HFFc6 (cell line): ENCODE measurements at regions not wholly inside any gene's neighbourhood (a gene's known extent, or its start where the extent isn't known, plus 50 kb on each side); places are given as distances from the start of the nearest gene placed in this dataset.
"Not testable (repeated sequence)": the region's sequence is repeated elsewhere in the genome, so short reads cannot be mapped to it uniquely, and the experiment has no call there.

Experiments used
- DNase-seq: peaks from one replicate; pipeline ENCODE4 v3.0.0-alpha.2; 2018
- H3K27ac Mint-ChIP-seq: 2 replicates; pipeline ENCODE4 v1.8.0; 2020; ENCODE audit warnings: mild to moderate bottlenecking, mixed read lengths
- H3K27me3 Mint-ChIP-seq: 2 replicates; pipeline ENCODE4 v1.8.0; 2021; ENCODE audit warnings: mild to moderate bottlenecking, moderate library complexity, mixed read lengths; ENCODE audit not compliant: insufficient read depth
- H3K36me3 Mint-ChIP-seq: 2 replicates; pipeline ENCODE4 v1.8.0; 2021; ENCODE audit warnings: low read depth, mixed read lengths
- H3K4me1 Mint-ChIP-seq: 2 replicates; pipeline ENCODE4 v1.8.0; 2020; ENCODE audit warnings: low read depth, mixed read lengths
- H3K4me3 Mint-ChIP-seq: 2 replicates; pipeline ENCODE4 v1.8.0; 2020; ENCODE audit warnings: mild to moderate bottlenecking, moderate library complexity, mixed read lengths
- H3K9me3 Mint-ChIP-seq: 2 replicates; pipeline ENCODE4 v1.8.0; 2020; ENCODE audit warnings: mild to moderate bottlenecking, mixed read lengths
- CTCF ChIP-seq: fragments of 200-600 bp; sonication (generic); IDR thresholded peaks from 2 replicates; pipeline ENCODE4 v1.5.0; 2021; ENCODE audit warnings: antibody characterized with exemption, mild to moderate bottlenecking

DNA sequence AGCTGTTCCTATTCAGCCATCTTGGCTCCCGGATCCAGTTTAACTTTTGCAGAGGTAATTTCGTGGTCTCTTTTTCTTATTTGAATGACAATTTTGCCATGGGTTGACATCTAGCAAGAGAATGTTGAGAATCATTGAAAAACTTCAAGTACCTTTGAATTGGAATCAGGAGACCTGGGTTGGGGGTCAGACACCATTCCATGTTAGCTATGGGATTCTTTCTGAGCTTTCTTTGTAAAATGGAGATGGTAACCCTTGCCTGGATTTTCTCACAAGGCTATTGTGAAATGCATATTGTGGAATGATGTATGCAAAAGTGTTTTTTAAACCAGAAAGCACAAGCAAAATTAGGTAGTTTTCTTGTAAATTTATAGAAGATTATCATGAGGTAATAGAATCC lies 79.1 kb upstream of the HAND2 start:
- H3K27me3 Mint-ChIP-seq = no peaks in the 10 kb centered on the region; the same call in 1 of the 2 replicates
- H3K27ac Mint-ChIP-seq = no peak overlapping the region
- H3K4me1 Mint-ChIP-seq = no peaks in the 10 kb centered on the region
- peaks cover 8% of the 10 kb centered on the region for H3K9me3 Mint-ChIP-seq
- H3K36me3 Mint-ChIP-seq = no peaks in the 10 kb centered on the region
- DNase-seq = no peak
- TF ChIP-seq CTCF = no peak
- H3K4me3 Mint-ChIP-seq = no peak overlapping the region

DNA sequence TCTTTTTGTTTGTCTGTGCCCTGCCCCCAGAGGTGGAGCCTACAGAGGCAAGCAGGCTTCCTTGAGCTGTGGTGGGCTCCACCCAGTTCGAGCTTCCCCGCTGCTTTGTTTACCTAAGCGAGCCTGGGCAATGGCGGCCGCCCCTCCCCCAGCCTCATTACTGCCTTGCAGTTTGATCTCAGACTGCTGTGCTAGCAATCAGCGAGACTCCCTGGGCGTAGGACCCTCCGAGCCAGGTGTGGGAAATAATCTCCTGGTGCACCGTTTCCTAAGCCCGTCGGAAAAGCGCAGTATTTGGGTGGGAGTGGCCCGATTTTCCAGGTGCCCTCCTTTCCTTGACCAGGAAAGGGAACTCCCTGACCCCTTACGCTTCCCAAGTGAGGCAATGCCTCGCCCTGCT lies 78.6 kb upstream of the HAND2 start:
- not testable (repeated sequence) for H3K4me3 Mint-ChIP-seq, DNase-seq, H3K9me3 Mint-ChIP-seq, H3K27me3 Mint-ChIP-seq, H3K27ac Mint-ChIP-seq, H3K36me3 Mint-ChIP-seq, H3K4me1 Mint-ChIP-seq

DNA sequence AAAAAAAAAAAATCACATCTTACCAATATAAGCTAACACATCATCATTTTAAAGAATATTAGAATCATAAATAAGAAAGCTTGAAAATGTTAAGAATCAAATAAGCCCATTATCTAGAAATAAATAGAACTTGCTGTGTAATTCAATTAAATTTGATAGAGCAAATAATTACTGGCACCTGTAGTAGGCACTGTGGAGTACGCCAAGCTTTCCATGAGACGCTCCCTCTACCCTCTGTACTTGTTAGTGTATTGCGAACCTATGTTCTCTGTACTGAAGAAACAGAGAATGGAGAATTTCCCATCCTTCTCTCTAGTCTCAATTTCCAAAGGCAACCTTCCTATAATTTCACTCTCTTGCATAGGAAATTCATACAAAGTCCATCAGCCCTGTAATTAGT lies 61.7 kb upstream of the HAND2 start:
- no peak for TF ChIP-seq CTCF
- Mint-ChIP-seq H3K4me1 (no peaks in the 10 kb centered on the region), H3K36me3 (no peaks in the 10 kb centered on the region), H3K4me3 (no peak overlapping the region), H3K27me3 (no peaks in the 10 kb centered on the region), H3K9me3 (no peaks in the 10 kb centered on the region), H3K27ac (no peak overlapping the region)
- no peak for DNase-seq

DNA sequence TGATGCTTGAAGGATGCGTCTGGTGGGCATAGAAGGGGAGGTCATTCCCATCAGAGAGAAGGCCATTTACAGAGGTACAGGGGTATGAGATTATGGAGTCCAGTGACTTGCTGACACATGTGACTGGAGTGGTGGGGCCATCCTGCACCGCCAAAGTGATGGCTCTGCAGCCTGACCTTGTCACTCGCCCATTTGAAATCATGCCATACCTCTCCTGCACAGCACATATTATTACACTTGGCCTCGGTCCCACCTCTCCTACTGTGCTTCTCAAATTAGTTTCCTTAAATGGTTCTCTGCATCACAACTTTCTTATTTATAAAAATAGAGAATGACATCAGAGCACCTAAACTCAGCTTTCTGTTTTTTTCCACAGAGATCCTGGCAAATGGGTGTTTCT lies 60.7 kb upstream of the HAND2 start:
- no peak for TF ChIP-seq CTCF
- Mint-ChIP-seq H3K4me3 (no peak overlapping the region), H3K27ac (no peak overlapping the region), H3K9me3 (no peaks in the 10 kb centered on the region), H3K36me3 (no peaks in the 10 kb centered on the region), H3K4me1 (no peaks in the 10 kb centered on the region), H3K27me3 (peaks cover 2% of the 10 kb centered on the region; the same call in 1 of the 2 replicates)
- no peak for DNase-seq

- Mint-ChIP-seq H3K27ac (no peak overlapping the region), H3K27me3 (peaks cover 4% of the 10 kb centered on the region), H3K9me3 (no peaks in the 10 kb centered on the region), H3K36me3 (no peaks in the 10 kb centered on the region), H3K4me1 (no peaks in the 10 kb centered on the region), H3K4me3 (no peak overlapping the region)
- DNase-seq = no peak
- TF ChIP-seq CTCF = no peak
Observed at GRCh38 chr4:173585876-173586572, 56.0 kb upstream of the HAND2 start.

- Mint-ChIP-seq H3K9me3 (no peaks in the 10 kb centered on the region), H3K27me3 (peaks cover 4% of the 10 kb centered on the region), H3K4me3 (no peak overlapping the region), H3K4me1 (no peaks in the 10 kb centered on the region), H3K27ac (no peak overlapping the region), H3K36me3 (no peaks in the 10 kb centered on the region)
- no peak for DNase-seq
- no peak for TF ChIP-seq CTCF
Observed at GRCh38 chr4:173584506-173584905, 54.5 kb upstream of the HAND2 start.
